ENCODE measurements at regions not wholly inside any gene's neighbourhood (a gene's known extent, or its start where the extent isn't known, plus 50 kb on each side); places are given as distances from the start of the nearest gene placed in this dataset.
"Not testable (repeated sequence)": the region's sequence is repeated elsewhere in the genome, so short reads cannot be mapped to it uniquely, and the experiment has no call there.

DNA sequence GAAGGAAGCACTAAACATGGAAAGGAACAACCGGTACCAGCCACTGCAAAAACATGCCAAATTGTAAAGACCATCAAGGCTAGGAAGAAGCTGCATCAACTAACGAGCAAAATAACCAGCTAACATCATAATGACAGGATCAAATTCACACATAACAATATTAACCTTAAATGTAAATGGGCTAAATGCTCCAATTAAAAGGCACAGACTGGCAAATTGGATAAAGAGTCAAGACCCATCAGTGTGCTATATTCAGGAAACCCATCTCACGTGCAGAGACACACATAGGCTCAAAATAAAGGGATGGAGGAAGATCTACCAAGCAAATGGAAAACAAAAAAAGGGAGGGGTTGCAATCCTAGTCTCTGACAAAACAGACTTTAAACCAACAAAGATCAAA lies 126.3 kb upstream of the CAV2 start:
- not testable (repeated sequence) for DNase-seq (ENCODE audit: low read depth in 1 of 2, low spot score in 1 of 2)

DNA sequence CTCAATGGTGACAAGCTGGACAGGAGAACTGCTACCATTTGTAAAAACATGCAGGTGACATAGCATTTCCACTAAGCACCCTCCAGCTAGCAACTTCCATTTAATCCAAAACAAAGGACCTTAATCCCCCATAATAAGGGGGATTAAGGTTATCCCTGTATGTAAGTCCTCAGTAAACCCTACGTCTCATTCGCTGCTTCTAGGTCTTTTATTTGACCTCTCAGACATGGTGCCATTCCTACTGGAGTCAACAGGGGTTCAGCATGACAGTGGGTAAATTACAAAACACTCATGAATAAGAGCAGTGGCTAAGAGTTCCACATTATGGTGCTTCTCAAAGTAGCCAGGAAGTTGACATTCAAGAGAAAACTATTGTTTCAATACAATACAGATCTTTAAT lies 121.8 kb upstream of the CAV2 start:
- DNase-seq (ENCODE audit: low read depth in 1 of 2, low spot score in 1 of 2), result no peak

DNA sequence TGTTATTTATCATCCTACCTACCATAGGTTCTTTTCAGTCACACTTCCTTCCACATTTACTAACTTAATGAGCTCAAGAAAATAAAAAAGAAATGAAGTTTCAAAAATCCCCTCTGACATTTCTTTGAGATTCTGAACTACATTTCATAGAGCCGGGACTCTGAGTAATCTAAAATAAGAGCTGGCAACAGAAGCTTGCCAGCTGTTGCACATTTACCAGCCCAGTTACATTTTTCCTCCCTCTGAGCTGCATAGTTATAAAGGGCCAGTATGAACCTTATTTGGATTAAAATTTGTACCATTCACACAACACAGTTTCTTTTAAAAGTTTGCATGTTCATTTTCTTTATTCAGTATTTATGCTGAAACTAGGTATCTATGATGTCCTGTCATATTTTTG lies 119.5 kb upstream of the CAV2 start:
- no peak for DNase-seq (ENCODE audit: low read depth in 1 of 2, low spot score in 1 of 2)

DNA sequence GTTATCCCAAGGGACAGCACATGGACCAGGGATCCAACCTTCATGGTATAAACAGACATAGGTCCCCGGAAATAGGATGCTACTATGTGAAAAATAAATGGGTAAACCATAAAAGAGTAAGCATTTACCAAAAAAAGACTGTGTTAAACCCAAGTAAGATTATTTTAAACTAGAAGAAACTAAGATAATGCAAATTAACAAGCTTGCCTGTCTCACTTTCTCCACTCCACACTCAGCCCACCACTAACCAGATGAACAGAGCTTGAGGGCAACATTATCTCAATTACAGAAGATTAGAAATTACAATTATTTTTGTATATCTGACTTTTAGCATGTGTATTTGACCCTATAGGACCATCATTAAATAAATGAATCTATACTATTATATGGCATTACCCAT lies 117.2 kb upstream of the CAV2 start:
- no peak for DNase-seq (ENCODE audit: low read depth in 1 of 2, low spot score in 1 of 2)

DNA sequence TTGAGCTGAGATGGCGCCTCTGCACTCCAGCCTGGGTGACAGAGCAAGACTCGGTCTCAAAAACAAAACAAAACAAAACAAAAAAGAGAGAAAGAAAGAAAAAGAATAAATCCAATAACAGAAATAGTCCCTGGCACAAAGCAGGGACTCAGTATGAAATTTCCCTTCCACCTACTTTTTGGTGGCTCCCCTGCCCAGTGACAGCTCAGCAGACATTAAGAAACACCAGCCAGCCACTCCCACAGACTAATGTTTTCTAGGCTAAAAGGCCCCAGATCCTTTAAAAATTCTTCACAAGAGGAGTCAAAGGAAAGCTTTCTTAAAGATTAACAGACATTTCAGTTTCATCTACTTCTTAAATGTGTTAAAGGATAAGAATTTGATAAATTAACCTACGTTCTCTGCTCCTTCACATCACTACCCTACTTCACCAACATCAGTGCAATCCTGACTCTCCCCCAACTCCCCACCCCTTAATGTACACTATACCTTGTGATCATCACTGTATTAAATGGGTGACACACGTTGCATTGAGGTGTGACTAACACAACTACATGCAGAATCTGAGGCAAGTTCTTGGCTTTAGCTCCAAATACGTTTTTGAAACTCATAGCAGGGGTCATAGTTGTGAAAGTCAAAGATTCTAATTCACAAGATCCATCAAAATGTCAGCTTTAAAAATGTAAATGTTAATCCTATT lies 114.5 kb upstream of the CAV2 start:
- no peak for DNase-seq (ENCODE audit: low read depth in 1 of 2, low spot score in 1 of 2)

DNA sequence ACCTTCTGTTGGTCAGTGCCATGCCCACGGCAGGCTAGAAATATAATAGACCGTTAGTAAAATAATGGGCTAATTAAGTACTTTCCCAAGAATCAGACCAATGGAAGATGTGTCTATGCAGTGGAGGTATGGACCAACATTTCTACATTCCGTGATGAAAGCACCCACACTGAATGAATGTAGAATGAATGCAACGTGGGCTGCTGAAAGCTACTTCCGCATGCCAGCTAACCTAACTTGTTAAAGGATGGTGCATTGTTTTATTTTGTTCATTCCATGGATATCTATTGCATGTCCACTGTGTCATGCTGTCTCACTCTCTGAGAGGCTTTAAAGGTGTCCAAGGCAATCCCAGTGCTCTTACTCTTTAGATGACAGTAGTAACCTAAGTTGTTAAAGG lies 112.9 kb upstream of the CAV2 start:
- DNase-seq (ENCODE audit: low read depth in 1 of 2, low spot score in 1 of 2), result no peak

DNA sequence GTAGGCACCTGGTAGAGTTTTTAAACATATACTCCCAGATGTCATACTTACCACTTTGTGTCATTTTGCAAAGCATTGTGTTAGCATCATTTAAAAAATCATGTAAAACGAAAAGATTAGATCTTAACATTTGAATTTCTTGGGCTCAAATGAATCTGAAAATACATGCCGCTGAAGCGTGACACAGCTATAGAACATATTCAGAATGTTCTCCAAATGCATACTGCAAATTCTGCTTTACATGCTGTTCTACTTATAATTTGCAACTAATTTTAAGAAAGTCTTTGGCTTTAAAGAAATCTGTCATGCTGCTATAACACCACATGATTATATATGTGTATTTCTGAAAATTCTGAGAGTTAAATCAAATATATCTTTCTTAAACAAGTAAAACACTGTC lies 109.2 kb upstream of the CAV2 start:
- DNase-seq (ENCODE audit: low read depth in 1 of 2, low spot score in 1 of 2), result no peak

DNA sequence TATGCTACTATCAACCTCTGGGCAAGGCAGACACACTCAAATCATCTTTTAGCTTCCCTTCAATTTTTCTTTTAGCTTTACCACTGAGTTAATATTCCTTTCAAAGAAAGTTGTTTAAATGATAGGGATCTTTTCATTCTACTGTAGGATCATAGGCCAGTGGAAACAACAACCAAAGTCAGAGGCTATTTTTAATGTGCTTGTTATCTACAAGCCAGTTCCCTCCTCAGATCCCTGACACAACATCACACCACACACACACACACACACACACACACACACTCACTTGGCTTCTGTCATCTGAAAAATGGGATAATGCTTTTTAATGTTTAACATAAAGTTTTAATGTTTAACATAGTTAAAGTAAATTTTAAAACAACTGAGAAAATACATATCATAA lies 106.7 kb upstream of the CAV2 start:
- DNase-seq (ENCODE audit: low read depth in 1 of 2, low spot score in 1 of 2), result no peak

DNA sequence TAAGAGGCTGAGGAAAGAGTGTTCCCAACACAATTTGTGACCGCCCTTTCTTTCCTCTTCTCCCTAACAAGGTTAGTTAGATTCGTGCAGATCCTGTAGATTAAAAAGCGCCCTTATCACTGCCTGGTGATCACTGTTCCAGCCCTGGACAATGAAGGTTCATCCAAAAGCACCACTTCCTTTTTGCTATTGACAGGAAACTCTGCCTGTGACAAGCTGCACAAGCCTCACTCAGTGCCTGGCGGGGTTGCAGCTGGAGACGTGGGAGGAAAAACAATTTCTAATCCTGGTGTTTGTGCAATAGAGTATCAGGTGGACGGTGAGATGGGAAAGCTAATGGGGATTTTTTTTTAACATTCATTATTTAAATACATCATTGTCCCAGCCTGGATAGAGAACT lies 105.9 kb upstream of the CAV2 start:
- no peak for DNase-seq (ENCODE audit: low read depth in 1 of 2, low spot score in 1 of 2)

DNA sequence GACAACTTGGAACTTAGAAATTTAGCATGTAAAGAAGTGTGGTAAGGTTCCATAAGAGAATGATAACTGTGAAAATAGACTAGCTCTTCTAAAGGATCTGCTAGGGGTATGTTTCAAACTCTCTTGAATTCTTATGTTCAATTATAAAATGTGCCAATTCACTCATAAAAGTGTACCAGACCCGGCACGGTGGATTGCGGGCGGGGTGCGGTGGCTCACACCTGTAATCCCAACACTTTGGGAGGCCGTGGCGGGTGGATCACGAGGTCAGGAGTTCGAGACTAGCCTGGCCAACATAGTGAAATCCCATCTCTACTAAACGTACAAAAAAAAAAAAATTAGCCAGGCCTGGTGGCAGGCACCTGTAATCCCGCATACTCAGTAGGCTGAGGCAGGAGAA lies 105.4 kb upstream of the CAV2 start:
- no peak for DNase-seq (ENCODE audit: low read depth in 1 of 2, low spot score in 1 of 2)

DNA sequence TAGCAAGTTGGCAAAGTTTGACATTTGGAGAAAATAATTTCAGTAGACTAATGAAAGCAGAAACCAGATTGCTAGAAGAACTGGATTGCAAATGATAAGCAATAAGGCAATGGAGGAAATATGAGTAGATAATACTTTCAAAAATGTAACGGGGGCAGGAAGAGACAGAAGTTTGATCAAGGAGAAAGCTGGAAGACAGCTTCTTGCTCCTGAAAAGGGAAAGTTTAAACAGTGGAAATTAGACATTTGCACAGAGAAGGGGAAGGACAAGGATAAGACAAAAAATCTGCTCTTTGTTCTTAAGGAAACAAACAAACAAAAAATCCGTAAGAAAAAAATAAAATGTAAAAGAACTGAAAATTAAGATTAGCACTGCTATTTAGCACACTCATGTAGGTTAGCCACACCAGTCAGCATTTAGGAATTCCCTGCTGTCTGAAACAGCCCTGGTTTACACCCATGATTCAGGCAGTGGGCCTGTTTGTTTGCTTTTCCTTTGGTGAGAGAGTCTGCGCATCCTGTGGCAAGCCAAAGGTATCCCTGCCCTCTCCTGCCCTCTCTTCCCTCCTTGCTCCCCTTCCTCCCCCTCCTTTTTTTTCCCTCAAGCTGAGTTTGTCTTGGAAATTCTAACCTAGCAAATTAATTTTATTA lies 104.3 kb upstream of the CAV2 start:
- DNase-seq (ENCODE audit: low read depth in 1 of 2, low spot score in 1 of 2), result no peak

DNA sequence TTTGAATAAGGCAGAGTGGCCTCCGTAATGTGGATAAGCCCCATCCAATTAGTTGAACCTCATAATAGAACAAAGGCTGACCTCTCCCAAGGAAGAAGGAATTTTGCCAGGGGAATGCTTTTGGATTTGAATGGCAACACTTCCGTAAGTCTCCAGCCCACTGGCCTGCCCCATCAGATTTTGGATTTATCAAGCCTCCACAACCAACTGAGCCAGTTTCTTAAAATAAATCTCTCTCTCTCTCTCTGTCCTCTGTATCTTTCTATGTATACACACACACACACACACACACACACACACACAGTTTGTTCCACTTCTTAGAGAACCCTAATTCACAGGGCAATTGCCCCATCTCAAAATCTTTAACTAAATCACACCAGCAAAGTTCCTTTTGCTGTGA lies 100.9 kb upstream of the CAV2 start:
- DNase-seq (ENCODE audit: low read depth in 1 of 2, low spot score in 1 of 2), result no peak

DNA sequence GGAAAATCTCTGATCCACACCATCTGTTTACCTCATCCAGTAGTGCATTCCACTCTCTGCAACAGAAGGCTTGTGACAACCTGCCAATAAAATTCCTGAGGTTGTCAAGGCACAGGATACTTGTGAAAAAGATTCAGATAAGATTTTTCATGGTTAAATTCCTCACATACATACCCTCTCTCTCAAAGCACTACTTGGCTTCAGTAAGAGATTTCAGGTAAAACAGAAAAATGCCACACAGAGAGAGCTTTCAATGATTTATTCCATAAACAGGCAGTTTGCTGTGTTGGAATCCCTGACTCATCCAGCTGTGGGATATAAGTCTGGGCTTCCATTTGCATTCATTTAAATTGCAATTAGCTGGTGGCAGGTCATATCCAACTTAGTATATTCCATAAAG lies 99.7 kb upstream of the CAV2 start:
- no peak for DNase-seq (ENCODE audit: low read depth in 1 of 2, low spot score in 1 of 2)

DNA sequence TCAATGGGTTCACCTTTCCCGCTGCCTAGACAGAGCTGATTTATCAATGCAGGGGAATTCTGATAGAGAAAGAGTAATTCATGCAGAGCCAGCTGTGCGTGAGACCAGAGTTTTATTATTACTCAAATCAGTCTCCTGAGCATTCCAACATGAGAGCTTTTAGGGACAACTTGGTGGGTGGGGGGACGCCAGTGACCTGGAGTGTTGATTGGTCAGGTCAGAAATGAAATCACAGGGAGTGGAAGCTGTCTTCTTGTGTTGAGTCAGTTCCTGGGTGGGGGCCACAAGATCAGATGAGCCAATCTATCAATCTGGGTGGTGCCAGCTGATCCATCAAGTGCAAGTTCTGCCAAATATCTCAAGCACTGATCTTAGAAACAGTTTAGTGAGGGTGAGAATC lies 99.0 kb upstream of the CAV2 start:
- no peak for DNase-seq (ENCODE audit: low read depth in 1 of 2, low spot score in 1 of 2)

DNA sequence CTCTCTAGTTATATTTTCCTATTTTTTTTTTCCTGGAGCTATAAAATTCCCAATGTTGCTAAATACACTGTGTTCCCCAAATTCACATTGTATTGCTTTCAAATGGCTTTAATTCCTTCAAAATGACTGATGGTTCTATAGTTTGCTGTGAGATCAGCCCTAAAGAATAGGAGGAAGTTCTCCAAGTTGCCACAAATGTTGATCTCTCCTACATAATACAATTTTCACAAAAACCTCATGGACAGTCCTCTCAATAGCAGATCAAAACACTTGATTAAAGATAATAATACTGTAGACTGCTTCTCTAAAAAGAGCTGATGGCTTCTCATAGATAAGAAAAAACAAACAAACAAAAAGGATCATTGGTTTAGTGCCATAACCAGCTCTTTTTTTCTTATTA lies 97.8 kb upstream of the CAV2 start:
- no peak for DNase-seq (ENCODE audit: low read depth in 1 of 2, low spot score in 1 of 2)

DNA sequence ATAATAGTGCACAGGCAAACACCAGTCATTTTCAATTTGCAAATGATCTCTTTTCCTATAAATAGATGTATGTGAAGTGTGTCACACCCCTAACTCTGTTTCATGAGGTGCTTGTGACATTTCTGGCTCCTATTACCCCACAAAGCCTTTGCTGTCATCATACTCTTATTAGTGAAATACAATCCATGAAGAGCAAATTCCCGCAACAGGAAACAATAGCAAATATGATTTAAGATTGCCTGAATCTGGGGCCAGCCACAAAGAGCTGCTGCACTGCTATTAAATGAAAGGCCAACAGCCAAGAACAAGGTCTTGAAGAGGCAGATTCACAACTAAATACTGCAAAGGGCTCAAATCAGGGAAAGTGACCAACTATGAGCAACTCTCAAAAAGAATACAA lies 96.3 kb upstream of the CAV2 start:
- no peak for DNase-seq (ENCODE audit: low read depth in 1 of 2, low spot score in 1 of 2)

DNA sequence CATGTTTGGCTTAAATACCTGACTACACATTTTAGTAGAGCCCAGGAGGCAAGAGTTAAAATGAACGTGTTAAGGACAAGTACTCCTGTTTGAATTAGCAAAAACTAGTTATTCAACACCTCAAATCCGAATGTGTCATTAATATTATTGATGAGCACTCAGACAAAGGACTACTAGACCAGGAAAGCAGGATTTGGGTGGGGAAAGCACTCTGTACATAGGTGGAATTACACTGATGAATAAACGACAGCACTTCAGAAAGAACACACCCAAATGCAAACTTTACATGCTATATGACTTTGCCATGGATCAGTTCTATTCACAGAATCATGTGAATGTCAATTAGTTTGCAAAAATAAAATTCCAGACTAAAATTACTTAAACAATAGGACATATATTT lies 95.1 kb upstream of the CAV2 start:
- no peak for DNase-seq (ENCODE audit: low read depth in 1 of 2, low spot score in 1 of 2)

DNA sequence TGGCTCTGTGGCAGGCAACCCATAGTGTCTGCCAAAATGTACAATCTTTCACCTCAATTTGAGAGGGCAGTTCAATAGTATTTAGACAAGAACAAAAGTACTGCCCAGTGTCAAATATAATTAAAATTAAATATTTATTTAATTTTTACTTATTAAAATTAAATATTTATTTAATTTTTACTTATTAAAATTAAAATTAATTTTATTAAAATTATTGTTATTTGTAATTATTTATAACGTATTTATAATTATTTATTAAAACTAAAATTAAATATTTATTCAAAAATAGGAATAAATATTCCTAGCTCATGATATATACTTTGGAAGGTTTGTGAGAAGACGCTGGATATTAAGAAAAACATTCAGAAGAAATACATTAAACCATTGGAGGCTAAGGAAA lies 93.7 kb upstream of the CAV2 start:
- DNase-seq (ENCODE audit: low read depth in 1 of 2, low spot score in 1 of 2), result no peak

DNA sequence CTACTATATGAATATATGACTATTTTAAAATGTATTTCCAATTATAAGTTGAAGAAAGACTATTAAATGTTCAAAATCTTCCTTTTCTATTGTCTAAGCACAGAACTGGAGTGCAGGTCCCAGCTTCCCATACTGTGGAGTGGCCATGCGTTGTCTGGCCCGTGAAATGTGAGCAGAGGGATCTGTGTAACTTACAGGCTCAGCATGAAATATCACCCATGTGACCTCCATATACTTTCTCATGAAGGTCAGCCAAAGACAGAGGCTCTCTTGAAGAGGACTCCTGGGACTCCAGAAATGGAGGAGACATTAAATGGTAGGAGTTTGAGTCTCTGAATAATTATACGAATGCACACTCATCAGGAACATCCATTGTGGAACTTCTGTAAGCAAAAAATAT lies 92.4 kb upstream of the CAV2 start:
- no peak for DNase-seq (ENCODE audit: low read depth in 1 of 2, low spot score in 1 of 2)

DNA sequence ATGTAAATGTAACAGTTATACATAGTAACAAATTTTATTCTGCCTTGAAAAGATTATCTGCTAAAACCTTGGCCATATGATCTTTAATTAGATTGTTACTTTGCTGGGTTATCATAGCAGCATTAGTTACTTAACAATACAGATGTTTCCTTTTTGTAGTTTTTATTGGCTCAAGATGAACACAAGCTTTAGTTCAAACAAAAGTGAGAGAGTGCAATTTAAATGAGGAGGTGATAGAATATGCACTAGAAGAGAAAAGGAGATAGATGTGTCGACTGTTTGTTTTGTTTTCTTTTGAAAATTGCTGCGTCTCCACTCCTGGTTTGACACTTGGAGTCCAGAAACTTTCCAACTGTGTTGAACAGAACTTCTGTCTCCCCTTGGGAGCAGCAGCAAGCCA lies 91.4 kb upstream of the CAV2 start:
- DNase-seq (ENCODE audit: low read depth in 1 of 2, low spot score in 1 of 2), result no peak

DNA sequence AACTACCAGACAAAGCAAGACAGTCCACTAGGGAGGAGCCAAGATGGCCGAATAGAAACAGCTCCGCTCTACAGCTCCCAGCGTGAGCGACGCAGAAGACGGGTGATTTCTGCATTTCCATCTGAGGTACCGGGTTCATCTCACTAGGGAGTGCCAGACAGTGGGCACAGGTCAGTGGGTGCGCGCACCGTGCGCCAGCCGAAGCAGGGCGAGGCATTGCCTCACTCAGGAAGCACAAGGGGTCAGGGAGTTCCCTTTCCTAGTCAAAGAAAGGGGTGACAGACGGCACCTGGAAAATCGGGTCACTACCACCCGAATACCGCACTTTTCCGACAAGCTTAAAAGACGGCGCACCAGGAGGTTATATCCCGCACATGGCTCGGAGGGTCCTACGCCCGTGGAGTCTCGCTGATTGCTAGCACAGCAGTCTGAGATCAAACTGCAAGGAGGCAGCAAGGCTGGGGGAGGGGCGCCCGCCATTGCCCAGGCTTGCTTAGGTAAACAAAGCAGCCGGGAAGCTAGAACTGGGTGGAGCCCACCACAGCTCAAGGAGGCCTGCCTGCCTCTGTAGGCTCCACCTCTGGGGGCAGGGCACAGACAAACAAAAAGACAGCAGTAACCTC lies 90.6 kb upstream of the CAV2 start:
- not testable (repeated sequence) for DNase-seq (ENCODE audit: low read depth in 1 of 2, low spot score in 1 of 2)

DNA sequence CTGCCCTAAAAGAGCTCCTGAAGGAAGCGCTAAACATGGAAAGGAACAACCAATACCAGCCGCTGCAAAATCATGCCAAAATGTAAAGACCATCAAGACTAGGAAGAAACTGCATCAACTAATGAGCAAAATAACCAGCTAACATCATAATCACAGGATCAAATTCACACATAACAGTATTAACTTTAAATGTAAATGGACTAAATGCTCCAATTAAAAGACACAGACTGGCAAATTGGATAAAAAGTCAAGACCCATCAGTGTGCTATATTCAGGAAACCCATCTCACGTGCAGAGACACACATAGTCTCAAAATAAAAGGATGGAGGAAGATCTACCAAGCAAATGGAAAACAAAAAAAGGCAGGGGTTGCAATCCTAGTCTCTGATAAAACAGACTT lies 88.8 kb upstream of the CAV2 start:
- DNase-seq (ENCODE audit: low read depth in 1 of 2, low spot score in 1 of 2), result not testable (repeated sequence)

All from activated CD4-positive, alpha-beta T cell treated with anti-CD3 and anti-CD28 coated beads, Interleukin-2, amount 50 U/mL, for 24 hours (primary cell).